LNCAP (cell line): ENCODE measurements at regions not wholly inside any gene's neighbourhood (a gene's known extent, or its start where the extent isn't known, plus 50 kb on each side); places are given as distances from the start of the nearest gene placed in this dataset.

Experiments
- TF ChIP-seq, protein P1 (sequence below): fragments of 450-650 bp; IDR thresholded peaks from 2 replicates; pipeline ENCODE4 v1.5.1; 2017; ENCODE audit warnings: mild to moderate bottlenecking

- TF ChIP-seq, protein P1, sequence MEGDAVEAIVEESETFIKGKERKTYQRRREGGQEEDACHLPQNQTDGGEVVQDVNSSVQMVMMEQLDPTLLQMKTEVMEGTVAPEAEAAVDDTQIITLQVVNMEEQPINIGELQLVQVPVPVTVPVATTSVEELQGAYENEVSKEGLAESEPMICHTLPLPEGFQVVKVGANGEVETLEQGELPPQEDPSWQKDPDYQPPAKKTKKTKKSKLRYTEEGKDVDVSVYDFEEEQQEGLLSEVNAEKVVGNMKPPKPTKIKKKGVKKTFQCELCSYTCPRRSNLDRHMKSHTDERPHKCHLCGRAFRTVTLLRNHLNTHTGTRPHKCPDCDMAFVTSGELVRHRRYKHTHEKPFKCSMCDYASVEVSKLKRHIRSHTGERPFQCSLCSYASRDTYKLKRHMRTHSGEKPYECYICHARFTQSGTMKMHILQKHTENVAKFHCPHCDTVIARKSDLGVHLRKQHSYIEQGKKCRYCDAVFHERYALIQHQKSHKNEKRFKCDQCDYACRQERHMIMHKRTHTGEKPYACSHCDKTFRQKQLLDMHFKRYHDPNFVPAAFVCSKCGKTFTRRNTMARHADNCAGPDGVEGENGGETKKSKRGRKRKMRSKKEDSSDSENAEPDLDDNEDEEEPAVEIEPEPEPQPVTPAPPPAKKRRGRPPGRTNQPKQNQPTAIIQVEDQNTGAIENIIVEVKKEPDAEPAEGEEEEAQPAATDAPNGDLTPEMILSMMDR: no peak
Measured at GRCh38 chr2:103977241-103977640, 876.7 kb upstream of the POU3F3 start.

DNA sequence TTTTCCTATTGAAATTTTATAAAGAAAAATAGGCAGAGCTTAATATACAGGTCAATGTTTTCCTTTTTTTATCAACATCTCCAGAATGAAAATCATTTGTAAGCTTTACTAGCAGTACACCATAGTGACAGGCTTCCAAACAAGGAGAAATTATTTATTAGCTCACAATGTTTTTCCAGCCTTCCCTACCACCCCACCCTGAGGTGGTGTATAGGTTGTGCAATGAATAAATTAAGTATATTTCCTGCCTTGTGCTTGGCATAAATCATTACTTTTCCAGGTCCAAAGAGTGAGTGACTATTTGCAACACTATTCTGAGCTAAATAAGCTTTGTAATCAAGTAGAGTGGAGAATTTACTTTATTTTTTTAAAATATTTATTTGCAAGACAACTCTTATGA lies 876.2 kb upstream of the POU3F3 start:
- TF ChIP-seq, protein P1: no peak

DNA sequence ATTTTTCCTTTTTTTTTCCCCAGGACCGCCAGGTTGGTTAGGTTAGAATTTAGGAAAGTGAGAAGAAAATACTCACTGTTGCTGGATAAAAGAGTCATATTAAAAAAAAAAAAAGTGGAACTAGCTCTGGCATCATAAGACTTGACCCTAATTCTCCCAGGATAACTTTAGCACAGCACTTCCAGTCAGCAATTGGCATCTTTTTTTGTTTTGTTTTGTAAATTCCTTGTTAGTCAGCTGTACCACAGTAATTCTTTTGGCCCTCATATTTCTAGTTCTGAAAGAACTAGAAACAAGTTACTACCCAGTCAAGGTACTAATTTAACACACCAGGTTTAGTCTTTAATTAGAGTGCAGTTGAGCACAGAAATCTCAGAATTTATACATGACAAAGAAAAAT lies 873.5 kb upstream of the POU3F3 start:
- TF ChIP-seq, protein P1: no peak

DNA sequence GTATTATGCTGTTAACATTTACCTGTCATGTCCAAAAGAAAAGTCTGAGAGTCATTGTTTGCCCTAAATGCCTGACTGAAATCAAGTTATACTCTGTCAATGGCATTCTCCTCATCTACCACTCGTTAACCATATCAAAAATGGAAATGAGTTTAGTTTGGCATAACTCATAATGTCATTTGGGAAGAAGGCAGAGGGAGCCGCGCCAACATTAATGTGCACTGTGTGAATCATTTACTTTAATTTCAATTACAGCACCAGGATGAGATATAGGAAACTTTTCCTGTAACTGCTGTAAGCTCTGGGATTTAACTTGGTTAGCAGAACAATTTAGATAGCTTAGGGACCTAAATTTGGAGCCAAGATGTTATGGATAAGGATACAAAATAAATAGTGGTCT lies 871.2 kb upstream of the POU3F3 start:
- TF ChIP-seq, protein P1: no peak

GRCh38 chr2:103986001-103986400 lies 867.9 kb upstream of the POU3F3 start:
- TF ChIP-seq, protein P1: no peak

DNA sequence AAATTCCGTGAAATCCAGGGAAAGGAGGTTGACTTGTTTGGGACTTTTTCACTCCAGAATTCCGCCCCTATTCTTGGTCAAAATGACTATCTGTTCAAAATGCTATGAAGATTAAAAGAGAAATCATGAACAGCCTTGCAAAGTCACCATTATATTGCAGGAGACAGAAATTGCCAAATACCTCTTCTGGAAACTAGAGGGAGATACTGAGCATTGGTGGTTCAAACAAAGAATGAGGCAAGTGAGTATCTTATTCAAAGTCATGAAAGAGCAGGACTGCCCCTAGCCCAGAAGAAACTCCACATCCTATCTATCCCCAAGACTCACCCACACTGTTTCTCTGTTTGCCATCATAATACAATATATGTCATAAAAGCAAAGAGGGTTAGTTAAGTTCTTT lies 862.3 kb upstream of the POU3F3 start:
- TF ChIP-seq, protein P1: 0 out of 2 replicates have a peak, but pooled peaks have one; percentile 12

GRCh38 chr2:104004821-104005220 lies 849.1 kb upstream of the POU3F3 start:
- TF ChIP-seq, protein P1: no peak

DNA sequence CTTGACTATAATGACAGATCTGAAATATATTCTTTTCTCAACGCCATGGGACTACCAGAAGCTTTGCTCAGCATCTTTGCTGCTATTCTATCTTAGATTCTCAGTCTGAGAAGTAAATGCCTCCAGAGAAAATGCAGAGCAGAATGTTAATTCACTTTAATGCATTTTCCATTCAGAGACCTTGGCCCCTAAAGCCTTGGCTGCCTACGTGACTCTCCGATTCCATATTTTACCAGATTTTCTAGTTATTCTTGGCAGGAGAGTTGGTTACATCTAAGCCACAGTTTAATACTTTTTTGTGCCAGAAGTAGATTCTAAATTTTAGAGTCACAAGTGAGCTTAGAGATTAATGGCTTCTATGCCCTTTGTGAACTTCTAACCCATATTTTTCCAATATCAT lies 837.1 kb upstream of the POU3F3 start:
- TF ChIP-seq, protein P1: no peak
